IMR-90 (cell line): ENCODE measurements at regions not wholly inside any gene's neighbourhood (a gene's known extent, or its start where the extent isn't known, plus 50 kb on each side); places are given as distances from the start of the nearest gene placed in this dataset.

Experiments
- ATAC-seq: fragments of 200-7000 bp; cut with Tn5 transposase; 2 replicates; pipeline ENCODE4 v1.9.1; 2020; ENCODE audit warnings: low read depth, mild to moderate bottlenecking, moderate library complexity
- BruUV-seq: library from RNA; stranded (reverse); fragments of 400-500 nt; replicated peaks from 2 replicates; lab custom pipeline; 2021; lab: Mats Ljungman, UMichigan
- CTCF ChIA-PET: fragments of 300-600 bp; formaldehyde crosslinking; extraction: SDS; loops from one replicate; lab custom pipeline; 2021; ENCODE audit warnings: antibody characterized with exemption; lab: Yijun Ruan, JAX
- POLR2A ChIA-PET: fragments of 300-600 bp; sonication (Branson Sonifier 250); formaldehyde crosslinking; loops from one replicate; lab custom pipeline; 2022; ENCODE audit warnings: antibody characterized with exemption; ENCODE audit not compliant: unreplicated experiment; lab: Charles Lee
- DNase-seq: peaks from one replicate; pipeline ENCODE4 v3.0.0; 2013
- H2AFZ ChIP-seq: replicated peaks from 2 replicates; pipeline ENCODE3; 2013; ENCODE audit warnings: low read length, mild to moderate bottlenecking; ENCODE audit not compliant: poor library complexity
- H2AK5ac ChIP-seq: 2 replicates; pipeline ENCODE4 v1.6.1; 2013; ENCODE audit warnings: low read depth, low read length, inconsistent platforms
- H2AK9ac ChIP-seq: replicated peaks from 2 replicates; pipeline ENCODE3; 2013; ENCODE audit warnings: mild to moderate bottlenecking, low read depth, low read length, moderate library complexity; ENCODE audit not compliant: poor library complexity
- H2BK120ac ChIP-seq: 2 replicates; pipeline ENCODE4 v1.6.1; 2013; ENCODE audit warnings: low read depth, low read length, inconsistent platforms
- H2BK15ac ChIP-seq: 3 replicates; pipeline ENCODE4 v1.6.1; 2013; ENCODE audit warnings: low read depth, low read length, inconsistent platforms
- H2BK20ac ChIP-seq: 2 replicates; pipeline ENCODE4 v1.6.1; 2013; ENCODE audit warnings: low read depth, mild to moderate bottlenecking, inconsistent platforms, low read length, moderate library complexity
- H2BK5ac ChIP-seq: 2 replicates; pipeline ENCODE4 v1.6.1; 2013; ENCODE audit warnings: mild to moderate bottlenecking, low read depth, low read length, inconsistent platforms; ENCODE audit not compliant: poor library complexity, severe bottlenecking
- H3K14ac ChIP-seq: replicated peaks from 2 replicates; pipeline ENCODE4 v1.6.1; 2013; ENCODE audit warnings: low read depth, low read length, inconsistent platforms
- H3K18ac ChIP-seq: 2 replicates; pipeline ENCODE4 v1.6.1; 2013; ENCODE audit warnings: low read depth, low read length, control low read depth
- H3K23ac ChIP-seq: 2 replicates; pipeline ENCODE4 v1.6.1; 2013; ENCODE audit warnings: low read depth, low read length, inconsistent platforms
- H3K27ac ChIP-seq: 2 replicates; pipeline ENCODE4 v1.5.1; 2013; ENCODE audit warnings: mild to moderate bottlenecking, control low read depth, low read length; ENCODE audit not compliant: insufficient read depth
- H3K27me3 ChIP-seq: 2 replicates; pipeline ENCODE4 v1.6.1; 2013; ENCODE audit warnings: low read length; ENCODE audit not compliant: control insufficient read depth, insufficient read depth
- H3K36me3 ChIP-seq: 2 replicates; pipeline ENCODE4 v1.6.1; 2013; ENCODE audit warnings: low read length, mixed read lengths; ENCODE audit not compliant: control insufficient read depth, insufficient read depth
- H3K4ac ChIP-seq: 2 replicates; pipeline ENCODE4 v1.6.1; 2013; ENCODE audit warnings: low read depth, low read length, inconsistent platforms
- H3K4me1 ChIP-seq: 2 replicates; pipeline ENCODE4 v1.6.1; 2013; ENCODE audit warnings: low read length, mixed read lengths; ENCODE audit not compliant: control insufficient read depth, insufficient read depth
- H3K4me2 ChIP-seq: 2 replicates; pipeline ENCODE4 v1.6.1; 2013; ENCODE audit warnings: low read depth, mild to moderate bottlenecking, control low read depth, low read length, moderate library complexity
- H3K4me3 ChIP-seq: 2 replicates; pipeline ENCODE4 v1.5.1; 2013; ENCODE audit warnings: low read depth, mild to moderate bottlenecking, control low read depth, low read length, moderate library complexity; ENCODE audit not compliant: insufficient read depth
- H3K56ac ChIP-seq: 2 replicates; pipeline ENCODE4 v1.6.1; 2013; ENCODE audit warnings: low read length, inconsistent platforms; ENCODE audit not compliant: insufficient read depth; ENCODE audit errors: extremely low read depth
- H3K79me1 ChIP-seq, 2 experiments: 2 replicates each; pipeline ENCODE4 v1.6.1; 2013; ENCODE audit warnings: low read length in 2 of 2, inconsistent platforms in 1 of 2, low read depth in 1 of 2
- H3K9ac ChIP-seq: 2 replicates; pipeline ENCODE4 v1.6.1; 2013; ENCODE audit warnings: low read depth, low read length, control low read depth
- H3K9me1 ChIP-seq: 2 replicates; pipeline ENCODE4 v1.6.1; 2013; ENCODE audit warnings: low read length, inconsistent platforms; ENCODE audit not compliant: insufficient read depth
- H3K9me3 ChIP-seq: 2 replicates; pipeline ENCODE4 v1.6.1; 2013; ENCODE audit warnings: low read length; ENCODE audit not compliant: control insufficient read depth, insufficient read depth
- H4K20me1 ChIP-seq: 2 replicates; pipeline ENCODE4 v1.6.1; 2013; ENCODE audit warnings: low read length, inconsistent platforms; ENCODE audit not compliant: insufficient read depth
- H4K5ac ChIP-seq: 2 replicates; pipeline ENCODE4 v1.6.1; 2013; ENCODE audit warnings: mild to moderate bottlenecking, low read depth, low read length, control low read depth
- H4K8ac ChIP-seq, 2 experiments: 2 replicates each; pipeline ENCODE4 v1.6.1; 2013; ENCODE audit warnings: low read depth in 2 of 2, low read length in 2 of 2, control low read depth in 1 of 2, inconsistent platforms in 1 of 2
- H4K91ac ChIP-seq: 2 replicates; pipeline ENCODE4 v1.6.1; 2013; ENCODE audit warnings: low read depth, low read length, inconsistent platforms; ENCODE audit not compliant: insufficient read depth
- CHD1 ChIP-seq: IDR thresholded peaks from 2 replicates; pipeline ENCODE4 v1.6.1; 2012; ENCODE audit warnings: low read depth, low read length, improper control_type of control experiment
- CTCF ChIP-seq: conservative IDR thresholded peaks from 2 replicates; pipeline ENCODE4 v1.5.1; 2012; ENCODE audit warnings: mild to moderate bottlenecking, low read depth, low read length, improper control_type of control experiment
- MAFK ChIP-seq: IDR thresholded peaks from 2 replicates; pipeline ENCODE4 v1.6.1; 2012; ENCODE audit warnings: low read depth, low read length, improper control_type of control experiment
- MXI1 ChIP-seq: IDR thresholded peaks from 2 replicates; pipeline ENCODE4 v1.6.1; 2012; ENCODE audit warnings: low read depth, mild to moderate bottlenecking, low read length, moderate library complexity, borderline replicate concordance
- NFE2L2 ChIP-seq: fragments of 150-350 bp; IDR thresholded peaks from 2 replicates; pipeline ENCODE4 v1.6.1; 2016; ENCODE audit warnings: low read depth, mild to moderate bottlenecking, low read length
- USF2 ChIP-seq: fragments of 150-350 bp; IDR thresholded peaks from 2 replicates; pipeline ENCODE4 v1.6.1; 2017; ENCODE audit warnings: mild to moderate bottlenecking, antibody characterized with exemption, low read length, low read depth
- WGBS, 2 experiments: methylation state at CpG; one replicate each; pipeline versions ENCODE4 v1.1.5 to v1.1.7; 2013; ENCODE audit warnings: missing lambda C conversion rate in 2 of 2; ENCODE audit not compliant: insufficient read length in 1 of 2; ENCODE audit errors: extremely low coverage in 2 of 2; 5-methylcytosine and 5-hydroxymethylcytosine counted together
- dilution Hi-C: fragments of 300-500 bp; cut with HindIII; formaldehyde crosslinking; loops from one replicate; pipeline ENCODE4 v1.14.3; 2018; ENCODE audit warnings: low sequenced_read_pairs; ENCODE audit not compliant: unreplicated experiment
- in situ Hi-C: fragments of 300-500 bp; cut with MboI; formaldehyde crosslinking; loops from 3 replicates; pipeline ENCODE4 v1.14.3; 2019; ENCODE audit warnings: low sequenced_read_pairs, inconsistent platforms, mixed read lengths
- intact Hi-C: fragments of 100-400 bp; cut with micrococcal nuclease; formaldehyde crosslinking; loops from 2 replicates; pipeline ENCODE4 v1.10.0; 2022
- TF ChIP-seq, protein P1 (sequence below): fragments of 150-350 bp; IDR thresholded peaks from 2 replicates; pipeline ENCODE4 v1.6.1; 2016; ENCODE audit warnings: low read depth, mild to moderate bottlenecking, low read length, moderate library complexity, borderline replicate concordance

DNA sequence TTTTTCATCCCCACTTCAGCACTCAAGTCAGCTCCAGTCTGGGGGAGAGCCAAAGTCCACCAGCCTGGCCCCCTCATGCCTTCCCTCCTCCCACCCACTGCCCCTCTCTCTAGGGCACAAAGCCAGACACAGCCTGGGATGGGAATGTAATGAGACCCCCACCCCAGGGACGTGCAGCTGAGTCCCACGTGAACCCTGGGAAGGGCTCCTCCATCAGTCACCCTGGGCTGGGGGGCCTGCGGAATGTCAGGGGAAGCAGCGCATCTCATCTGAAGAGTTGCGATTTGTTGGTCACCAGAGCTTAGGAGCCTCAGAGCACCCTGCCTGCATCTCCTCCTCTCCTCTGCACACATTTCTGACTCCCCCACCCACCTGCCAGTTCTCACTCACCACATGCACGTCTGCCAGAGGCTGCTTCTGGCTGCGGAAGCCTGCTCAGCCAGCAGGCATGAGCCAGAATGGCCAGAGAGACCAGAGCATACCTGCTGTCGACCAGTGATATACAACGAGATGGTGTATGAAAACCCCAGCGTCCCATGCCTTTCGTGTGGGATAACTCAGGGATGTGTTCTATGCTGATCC is 167.1 kb upstream of the TOP1 start:
- ChIA-PET POLR2A (no interaction called here), CTCF (no interaction called here)
- Histone ChIP-seq H3K9ac (no peak overlapping the region), H3K27me3 (peaks cover 5% of the 10 kb centered on the region), H2BK120ac (no peak overlapping the region), H2BK15ac (no peak overlapping the region), H3K4me2 (no peak overlapping the region), H3K4me3 (no peak overlapping the region), H3K36me3 (no peaks in the 10 kb centered on the region), H3K27ac (no peak overlapping the region), H3K79me1 (no peaks in the 10 kb centered on the region), H2BK20ac (no peak overlapping the region), H4K20me1 (peaks cover 4% of the 10 kb centered on the region; the same call in 1 of the 2 replicates), H3K9me1 (no peaks in the 10 kb centered on the region; the same call in 1 of the 2 replicates), H3K4me1 (peaks cover 2% of the 10 kb centered on the region; the same call in 1 of the 2 replicates), H2BK5ac (no peak overlapping the region), H3K14ac (no peak overlapping the region), H4K91ac (no peak overlapping the region), H4K8ac (no peak overlapping the region), H3K23ac (no peak overlapping the region), H3K9me3 (no peaks in the 10 kb centered on the region), H2AK5ac (no peak overlapping the region; the same call in 1 of the 2 replicates), H4K5ac (no peak overlapping the region), H3K18ac (no peak overlapping the region), H2AFZ (no peak overlapping the region), H3K56ac (no peak overlapping the region), H2AK9ac (peak overlapping the region; percentile 57), H3K4ac (no peak overlapping the region)
- DNase-seq (no peak), ATAC-seq (no peak)
- no peak for TF ChIP-seq USF2
- TF ChIP-seq CTCF, result no peak
- TF ChIP-seq MXI1, result no peak
- no peak for TF ChIP-seq NFE2L2
- TF ChIP-seq, protein P1, sequence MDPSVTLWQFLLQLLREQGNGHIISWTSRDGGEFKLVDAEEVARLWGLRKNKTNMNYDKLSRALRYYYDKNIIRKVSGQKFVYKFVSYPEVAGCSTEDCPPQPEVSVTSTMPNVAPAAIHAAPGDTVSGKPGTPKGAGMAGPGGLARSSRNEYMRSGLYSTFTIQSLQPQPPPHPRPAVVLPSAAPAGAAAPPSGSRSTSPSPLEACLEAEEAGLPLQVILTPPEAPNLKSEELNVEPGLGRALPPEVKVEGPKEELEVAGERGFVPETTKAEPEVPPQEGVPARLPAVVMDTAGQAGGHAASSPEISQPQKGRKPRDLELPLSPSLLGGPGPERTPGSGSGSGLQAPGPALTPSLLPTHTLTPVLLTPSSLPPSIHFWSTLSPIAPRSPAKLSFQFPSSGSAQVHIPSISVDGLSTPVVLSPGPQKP, result no peak
- TF ChIP-seq CHD1, result no peak
- no peak for TF ChIP-seq MAFK
- dilution Hi-C loops, result no loop called here
- in situ Hi-C loops, result no loop called here
- no TSS peak for BruUV-seq
- WGBS, 2 experiments, result 58% methylated on average over 8 of the region's 11 CpGs; no CpG with 5 or more reads in 1 of the 2 experiments
- intact Hi-C loops, result no loop called here
